HG03095 (cell line): ENCODE measurements at regions not wholly inside any gene's neighbourhood (a gene's known extent, or its start where the extent isn't known, plus 50 kb on each side); places are given as distances from the start of the nearest gene placed in this dataset.

Experiments
- ATAC-seq: cut with Tn5 transposase; IDR thresholded peaks from one replicate; pipeline ENCODE4 v1.9.1; 2021; ENCODE audit warnings: moderate library complexity; ENCODE audit not compliant: unreplicated experiment

GRCh38 chr4:177568931-177569330 is 126.7 kb upstream of the AGA start:
- ATAC-seq, result no peak

GRCh38 chr4:177569434-177569833 is 127.2 kb upstream of the AGA start:
- no peak for ATAC-seq

- ATAC-seq, result no peak
These were observed 131.3 kb upstream of the AGA start for GRCh38 chr4:177573507-177573906.

- ATAC-seq, result no peak
These were observed 132.2 kb upstream of the AGA start for GRCh38 chr4:177574446-177574845.

GRCh38 chr4:177579649-177580048 is 137.4 kb upstream of the AGA start:
- no peak for ATAC-seq

- ATAC-seq, result no peak
These were observed 140.8 kb upstream of the AGA start for GRCh38 chr4:177582992-177583391.

- ATAC-seq, result no peak
These were observed 145.8 kb upstream of the AGA start for GRCh38 chr4:177587989-177588388.

GRCh38 chr4:177595386-177595785 is 153.1 kb upstream of the AGA start:
- ATAC-seq, result no peak

- peak; percentile 56 for ATAC-seq
These were observed 153.8 kb upstream of the AGA start for GRCh38 chr4:177596035-177596434.

GRCh38 chr4:177596991-177597390 is 154.8 kb upstream of the AGA start:
- ATAC-seq, result no peak

- no peak for ATAC-seq
These were observed 163.0 kb upstream of the AGA start for GRCh38 chr4:177605252-177605651.

- no peak for ATAC-seq
These were observed 164.9 kb upstream of the AGA start for GRCh38 chr4:177607111-177607573.

- no peak for ATAC-seq
These were observed 169.9 kb upstream of the AGA start for GRCh38 chr4:177611974-177612664.

GRCh38 chr4:177612684-177613083 is 170.4 kb upstream of the AGA start:
- no peak for ATAC-seq

- no peak for ATAC-seq
These were observed 190.2 kb upstream of the AGA start for GRCh38 chr4:177632481-177632880.

GRCh38 chr4:177638871-177639270 is 196.6 kb upstream of the AGA start:
- ATAC-seq, result no peak

GRCh38 chr4:177640864-177641263 is 198.6 kb upstream of the AGA start:
- no peak for ATAC-seq

- ATAC-seq, result no peak
These were observed 218.0 kb upstream of the AGA start for GRCh38 chr4:177660223-177660622.

GRCh38 chr4:177667687-177668086 is 225.4 kb upstream of the AGA start:
- no peak for ATAC-seq

GRCh38 chr4:177671387-177671786 is 229.2 kb upstream of the AGA start:
- no peak for ATAC-seq

- no peak for ATAC-seq
These were observed 229.6 kb upstream of the AGA start for GRCh38 chr4:177671845-177672244.

GRCh38 chr4:177673985-177674489 is 231.8 kb upstream of the AGA start:
- ATAC-seq, result no peak

- peak; percentile 68 for ATAC-seq
These were observed 238.1 kb upstream of the AGA start for GRCh38 chr4:177680308-177680707.
